HS-27A (cell line): ENCODE measurements at regions not wholly inside any gene's neighbourhood (a gene's known extent, or its start where the extent isn't known, plus 50 kb on each side); places are given as distances from the start of the nearest gene placed in this dataset.

Experiments
- DNase-seq: peaks from one replicate; pipeline ENCODE4 v3.0.0-alpha.2; 2012; ENCODE audit warnings: low read depth, missing footprints

DNA sequence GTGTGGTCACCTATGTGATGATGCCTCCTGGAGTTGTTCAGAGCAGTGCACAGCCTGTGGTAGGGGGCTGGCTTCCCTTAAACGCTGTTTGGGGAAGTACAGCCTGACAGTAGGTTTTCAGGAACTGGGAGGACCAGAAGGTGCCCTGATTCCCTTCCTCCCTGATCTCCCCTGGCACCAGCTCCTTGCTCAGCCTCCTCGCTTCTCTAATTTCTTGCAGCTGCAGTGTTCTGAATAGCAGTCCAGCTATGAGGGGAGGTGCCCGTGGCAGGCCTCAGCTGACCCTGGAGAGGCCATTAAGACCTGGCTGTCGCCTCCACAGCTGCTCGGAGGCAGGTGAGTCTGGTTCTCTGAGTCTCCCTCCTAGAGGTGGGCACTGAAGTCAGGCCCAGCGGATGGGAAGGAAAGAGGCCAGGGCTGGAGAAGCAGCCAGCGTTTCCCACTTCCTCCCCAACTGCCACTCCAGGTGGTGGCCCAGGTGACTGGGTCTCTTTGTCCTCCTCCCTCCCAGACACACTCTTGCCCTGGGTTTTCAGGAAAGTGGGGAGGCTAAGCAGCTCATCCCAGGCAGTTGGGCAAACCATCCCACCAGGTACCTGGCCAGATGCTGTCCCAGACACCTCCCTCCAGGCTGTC lies 52.0 kb upstream of the RPL11 start:
- no peak for DNase-seq

DNA sequence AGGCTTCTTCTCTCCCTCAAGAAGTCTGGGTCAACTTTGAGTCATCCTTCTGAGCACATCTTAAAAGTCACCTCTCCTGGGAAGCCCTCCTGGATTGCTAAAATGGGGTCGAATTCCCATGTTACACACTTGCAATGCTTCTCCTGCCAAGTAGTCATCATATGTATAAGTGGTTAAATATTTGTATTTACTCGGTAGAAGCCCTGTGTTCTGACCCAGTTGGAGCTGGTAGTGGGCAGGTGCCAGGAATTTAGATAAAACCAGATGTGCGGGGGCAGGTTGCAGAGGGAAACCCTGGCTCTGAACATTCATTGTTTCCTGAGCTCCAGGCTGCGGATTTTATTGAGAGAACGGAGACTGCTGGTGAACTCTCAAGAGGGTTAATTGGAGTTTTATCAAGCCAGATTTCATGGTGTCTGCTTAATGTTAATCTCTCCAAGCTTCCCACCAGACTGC lies 52.8 kb upstream of the RPL11 start:
- DNase-seq = no peak

DNA sequence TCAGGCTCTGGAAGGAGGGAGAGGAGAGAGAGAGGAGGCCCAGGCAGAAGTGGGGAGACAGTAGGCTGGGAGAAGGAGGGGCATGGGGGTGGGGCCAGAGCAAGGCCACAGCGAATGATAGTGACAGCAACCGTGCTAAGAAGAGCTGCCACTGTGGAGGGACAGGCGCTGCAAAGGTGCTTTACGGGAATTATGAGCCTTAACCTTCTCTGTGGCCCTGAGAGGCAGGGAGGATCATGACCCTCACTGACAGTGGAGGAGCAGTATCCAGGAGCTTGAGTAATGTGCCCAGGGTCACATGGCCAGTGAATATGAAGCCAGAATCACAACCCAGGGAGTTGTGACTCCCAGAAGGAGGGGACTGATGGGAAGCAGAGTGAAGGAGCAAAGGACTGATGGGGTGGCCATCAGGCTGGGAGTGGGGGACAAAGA lies 53.4 kb upstream of the RPL11 start:
- DNase-seq = no peak

- DNase-seq = no peak
These were observed 55.6 kb upstream of the RPL11 start for GRCh38 chr1:23636009-23636408.

- DNase-seq = peak; percentile 71
These were observed 56.6 kb upstream of the RPL11 start for GRCh38 chr1:23634840-23635651.

DNA sequence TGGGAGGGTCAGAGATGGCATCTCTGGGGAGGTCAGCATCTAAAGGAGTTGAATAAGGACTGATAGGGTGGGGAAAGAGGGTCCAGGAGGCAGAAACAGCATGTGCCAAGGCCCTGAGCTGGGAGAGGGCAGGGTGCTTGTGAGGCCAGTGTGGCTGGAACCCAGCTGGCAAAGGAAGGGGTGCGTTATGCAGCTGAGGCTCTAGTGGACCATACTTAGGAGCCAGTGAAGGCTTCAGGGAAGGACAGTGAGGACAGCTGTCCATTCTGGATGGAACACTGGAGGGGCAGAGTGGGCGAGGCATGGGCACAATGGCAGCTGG lies 57.1 kb upstream of the RPL11 start:
- DNase-seq = no peak

DNA sequence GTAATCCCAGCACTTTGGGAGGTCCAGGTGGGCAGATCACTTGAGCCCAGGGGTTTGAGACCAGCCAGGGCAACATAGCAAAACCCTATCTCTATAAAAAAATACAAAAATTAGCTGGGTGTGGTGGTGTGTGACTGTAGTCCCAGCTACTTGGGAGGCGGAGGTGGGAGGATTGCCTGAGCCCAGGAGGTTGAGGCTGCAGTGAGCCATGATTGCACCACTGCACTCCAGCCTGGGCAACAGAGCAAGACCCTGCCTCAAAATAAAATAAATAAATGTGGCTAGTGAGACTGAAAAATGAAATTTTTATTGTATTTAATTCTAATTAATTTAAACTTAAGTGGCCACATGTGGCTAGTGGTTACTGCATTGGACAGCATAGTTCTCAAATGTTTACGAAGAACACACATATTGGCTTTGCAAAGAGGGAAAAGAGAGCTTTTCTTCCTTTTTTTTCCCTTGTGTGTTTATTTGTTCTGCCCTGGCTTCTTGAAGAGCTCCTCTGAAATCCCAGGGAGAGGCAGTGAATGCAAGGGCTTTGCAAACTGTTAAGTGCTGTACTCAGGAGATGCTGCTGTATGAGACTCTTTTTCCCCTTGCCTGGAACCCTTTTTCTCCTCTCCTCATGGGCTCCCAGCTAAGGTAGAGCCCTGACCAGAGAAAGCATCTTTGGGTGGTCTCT lies 59.0 kb upstream of the RPL11 start:
- DNase-seq = no peak

DNA sequence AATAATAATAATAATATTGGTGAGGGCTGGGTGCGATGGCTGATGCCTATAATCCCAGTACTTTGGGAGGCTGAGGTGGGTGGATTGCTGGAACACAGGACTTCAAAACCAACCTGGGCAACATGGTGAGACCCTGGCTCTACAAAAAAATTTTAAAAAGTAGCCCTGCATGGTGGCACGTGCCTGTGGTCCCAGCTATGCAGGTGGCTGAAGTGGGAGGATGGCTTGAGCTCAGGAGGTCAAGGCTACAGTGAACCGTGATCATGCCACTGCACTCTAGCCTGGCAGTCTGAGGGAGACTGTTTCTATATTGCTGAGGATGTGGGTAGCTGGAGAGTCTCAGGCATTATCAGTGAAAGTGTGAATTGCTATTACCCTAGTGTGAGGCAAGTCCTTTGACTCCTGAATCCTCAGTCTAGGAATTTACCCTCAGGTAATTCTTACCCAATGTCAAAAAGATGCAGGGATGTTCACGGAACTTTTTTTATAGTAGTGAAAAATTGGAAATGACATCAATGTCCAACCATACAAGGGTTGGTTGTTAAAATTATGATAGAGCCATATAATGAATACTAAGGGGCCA lies 61.8 kb upstream of the RPL11 start:
- DNase-seq = no peak

GRCh38 chr1:23628951-23629387 lies 62.6 kb upstream of the RPL11 start:
- DNase-seq = no peak

DNA sequence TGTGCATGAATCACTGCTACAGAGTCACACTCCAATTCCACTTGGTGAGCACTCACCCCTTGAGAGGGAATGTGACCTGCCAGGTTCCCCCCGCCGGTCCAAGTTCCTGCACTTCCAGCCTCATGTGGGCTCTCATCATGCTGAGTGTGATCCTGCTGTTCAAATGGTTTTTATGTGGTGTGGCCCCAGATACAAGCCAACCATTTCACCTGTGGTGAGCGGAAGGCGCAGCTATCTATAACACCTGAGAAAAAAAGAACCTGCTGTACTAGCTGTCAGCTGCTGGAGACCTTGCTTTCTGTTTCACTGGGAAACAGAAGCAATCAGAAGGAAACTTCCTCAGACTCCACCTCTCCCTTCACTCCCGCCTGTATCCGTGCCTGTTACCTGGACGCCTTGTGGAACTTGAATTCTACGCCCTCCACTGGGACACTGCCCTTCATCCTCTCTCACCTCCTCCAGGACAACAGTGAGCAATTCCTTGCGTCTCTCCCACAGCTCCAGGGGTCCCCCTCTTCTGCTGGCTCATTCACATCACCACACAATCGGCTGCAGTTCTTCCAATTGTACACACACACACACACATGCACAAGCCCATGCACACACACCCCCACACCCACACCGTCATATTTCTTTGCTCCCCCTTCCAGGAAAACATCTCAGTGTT lies 64.4 kb upstream of the RPL11 start:
- DNase-seq = no peak

DNA sequence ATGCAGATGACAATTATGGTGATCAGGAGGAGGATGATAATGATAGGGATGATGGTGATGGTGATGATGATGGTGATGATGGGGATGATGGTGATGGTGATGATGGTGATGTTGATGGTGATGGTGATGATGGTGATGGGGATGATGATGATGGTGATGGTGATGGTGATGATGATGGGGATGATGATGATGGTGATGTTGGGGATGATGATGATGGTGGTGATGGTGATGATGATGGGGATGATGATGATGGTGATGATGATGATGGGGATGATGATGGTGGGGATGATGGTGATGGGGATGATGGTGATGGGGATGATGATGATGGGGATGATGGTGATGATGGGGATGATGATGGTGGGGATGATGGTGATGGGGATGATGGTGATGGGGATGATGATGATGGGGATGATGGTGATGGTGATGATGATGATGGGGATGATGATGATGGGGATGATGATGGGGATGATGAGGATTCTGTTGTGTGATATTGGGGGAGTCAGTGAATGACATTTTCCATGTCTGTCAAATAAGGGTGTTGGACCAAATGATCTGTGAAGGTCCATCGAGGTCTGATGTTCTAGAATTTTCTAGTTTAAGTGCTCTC lies 65.6 kb upstream of the RPL11 start:
- no peak for DNase-seq

DNA sequence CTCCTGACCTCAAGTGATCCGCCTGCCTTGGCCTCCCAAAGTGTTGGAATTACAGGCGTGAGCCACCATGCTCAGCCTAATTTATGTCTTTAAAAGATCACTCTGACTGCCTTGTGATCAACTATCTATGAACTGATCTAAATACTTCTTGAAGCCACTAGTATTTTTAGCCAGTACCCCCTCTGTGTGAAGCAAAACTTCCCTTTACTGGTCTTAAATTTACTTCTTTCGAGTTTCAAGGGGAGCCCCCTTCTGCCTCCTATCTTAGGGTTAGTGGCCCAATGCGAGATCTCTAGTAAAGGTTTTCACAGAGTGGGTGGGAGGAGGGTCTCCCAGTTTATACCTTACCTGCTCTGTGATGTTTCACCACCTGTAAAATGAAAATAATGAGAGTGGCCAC lies 66.1 kb upstream of the RPL11 start:
- no peak for DNase-seq

DNA sequence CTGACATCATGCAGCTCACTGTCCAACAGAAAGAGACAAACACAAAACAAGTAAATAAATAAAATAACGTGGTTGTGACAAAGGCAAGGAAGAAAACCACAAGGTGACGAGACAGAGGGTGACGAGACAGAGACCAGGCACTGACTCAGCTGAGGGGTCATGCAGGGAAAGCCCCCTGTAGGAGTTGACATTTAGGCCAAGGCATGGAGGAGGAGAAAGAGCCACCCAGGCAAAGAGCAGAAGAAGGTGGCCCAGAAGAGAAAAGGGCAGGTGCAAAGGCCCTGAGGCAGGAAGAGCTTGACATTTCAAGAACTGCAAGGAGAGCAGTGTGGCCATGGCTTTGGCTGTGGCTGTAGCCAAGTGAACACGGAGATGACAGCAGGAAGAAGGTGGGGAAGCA lies 65.1 kb upstream of the ID3 start:
- no peak for DNase-seq

DNA sequence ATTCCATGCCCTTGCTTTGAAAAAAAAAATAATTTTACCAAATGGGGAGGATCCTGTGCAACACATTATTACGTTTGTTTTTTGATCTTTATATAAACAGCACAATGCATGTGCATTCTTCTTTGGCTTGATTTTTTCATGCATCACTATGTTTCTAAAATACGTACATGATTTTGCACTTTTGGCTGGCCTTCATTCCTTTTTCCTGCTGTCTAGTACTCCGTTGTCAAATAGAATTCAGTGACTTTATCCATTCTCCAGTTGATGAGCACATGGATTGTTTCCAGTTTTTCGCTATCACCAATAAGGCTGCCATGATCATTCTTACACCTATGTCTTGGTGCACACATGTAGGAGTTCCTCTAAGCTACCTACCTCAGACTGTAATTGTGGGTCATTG lies 63.0 kb upstream of the ID3 start:
- DNase-seq = no peak

- DNase-seq = no peak
These were observed 61.3 kb upstream of the ID3 start for GRCh38 chr1:23620605-23621004.

DNA sequence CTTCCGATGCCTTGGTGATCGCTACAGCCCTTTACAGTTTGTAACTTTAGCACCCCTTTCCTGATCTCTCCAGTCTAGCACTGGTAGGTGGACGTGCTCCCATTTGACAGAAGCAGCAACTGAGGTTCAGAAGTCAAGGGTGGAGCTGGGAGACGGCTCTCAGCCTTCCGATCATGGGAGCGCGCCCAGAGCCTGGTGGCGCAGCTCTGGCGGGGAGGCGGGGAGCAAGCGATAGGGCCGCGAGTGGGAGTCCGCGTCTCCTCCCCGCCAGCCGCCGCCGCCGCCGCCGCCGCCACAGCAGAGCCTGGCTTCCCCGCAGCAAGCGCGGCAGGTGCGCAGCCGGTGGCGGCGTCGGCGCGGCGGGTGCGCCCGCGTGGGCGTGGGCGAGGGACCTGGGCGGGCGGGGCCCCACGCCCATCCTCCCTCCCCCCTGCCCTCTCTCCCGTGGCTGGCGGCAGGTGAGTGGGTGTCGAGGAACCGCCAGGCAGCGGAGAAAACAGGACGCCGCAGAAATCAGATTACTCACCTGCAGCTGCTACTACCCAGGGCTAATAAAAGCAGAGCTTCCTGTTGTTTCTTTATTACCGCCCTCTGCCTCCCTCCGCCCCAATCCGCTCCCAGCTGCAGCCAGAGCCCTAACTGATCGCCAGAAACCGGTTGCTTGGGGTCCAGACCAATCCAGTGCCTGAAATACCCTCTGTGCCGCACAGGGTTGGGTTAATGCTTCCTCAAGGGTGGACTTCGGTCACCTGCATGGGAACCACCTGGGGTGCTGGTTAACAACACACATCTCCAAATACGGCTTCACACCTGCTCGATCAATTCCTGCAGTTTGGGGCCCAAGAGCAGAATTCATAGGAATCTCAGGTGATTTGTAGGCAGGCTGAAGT lies 60.2 kb upstream of the ID3 start:
- no peak for DNase-seq

GRCh38 chr1:23618586-23619083 lies 59.3 kb upstream of the ID3 start:
- DNase-seq = no peak

DNA sequence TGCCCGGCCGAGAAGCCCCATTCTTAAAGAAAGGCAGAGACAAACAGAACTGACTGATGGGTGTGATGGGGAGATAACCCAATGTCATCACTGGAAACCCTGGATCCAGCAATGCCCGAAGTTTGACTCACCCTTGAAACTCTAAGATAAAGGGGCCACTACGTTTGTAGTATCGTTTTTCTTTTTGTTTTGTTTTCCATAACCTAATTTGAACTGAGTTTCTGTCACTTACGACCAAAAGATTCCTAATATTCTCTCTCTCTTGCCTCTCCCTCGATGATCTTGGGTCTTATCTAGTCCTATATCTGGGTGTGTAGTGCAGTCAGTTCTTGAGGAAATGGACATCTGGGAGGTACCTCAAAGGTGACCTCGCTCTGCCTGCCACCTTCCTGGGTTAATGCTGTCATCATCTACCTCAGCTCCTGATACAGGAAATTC lies 57.8 kb upstream of the ID3 start:
- DNase-seq = no peak

DNA sequence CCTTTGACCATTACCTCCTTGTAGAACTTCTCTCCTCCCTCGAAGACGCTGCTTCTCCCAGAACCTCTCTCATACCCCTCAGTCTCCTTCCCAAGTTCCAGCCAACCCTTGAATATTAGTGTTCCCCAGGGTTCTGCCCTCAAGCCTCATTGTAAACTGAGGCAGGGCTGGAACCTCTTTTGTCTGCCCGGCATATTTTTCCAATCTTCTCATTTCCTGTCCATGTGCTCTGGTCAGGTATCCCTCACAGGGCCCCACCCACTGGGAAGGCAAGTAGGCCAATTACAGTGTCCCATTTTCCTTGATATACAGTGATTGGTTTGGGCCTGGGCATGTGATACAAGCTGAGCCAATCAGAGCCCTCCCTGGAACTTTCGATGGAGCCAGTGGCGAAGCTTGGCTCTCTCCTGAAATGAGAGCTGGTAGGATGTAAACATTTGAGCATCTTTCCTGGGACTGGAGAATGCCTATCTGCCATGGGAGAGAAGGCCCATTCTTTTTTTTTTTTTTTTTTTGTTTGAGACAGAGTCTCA lies 57.1 kb upstream of the ID3 start:
- no peak for DNase-seq

DNA sequence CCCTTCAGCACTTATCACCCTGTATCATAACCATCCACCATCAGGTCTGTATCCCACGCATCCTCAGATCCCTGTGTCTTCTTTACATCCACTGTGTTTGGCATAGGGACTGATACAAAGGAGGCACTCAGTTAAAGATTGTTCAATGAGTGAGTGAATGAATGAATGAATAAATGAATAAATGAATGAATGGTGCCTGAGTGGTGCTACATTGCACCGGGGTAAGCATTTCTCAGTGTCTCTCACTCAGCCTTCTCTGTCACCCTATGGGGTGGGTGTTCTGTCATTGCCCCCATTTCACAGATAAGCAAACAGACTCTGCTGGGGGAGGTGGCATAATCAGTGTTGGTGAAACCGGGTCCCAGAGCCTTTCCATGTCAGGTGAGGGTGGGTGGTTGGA lies 56.6 kb upstream of the ID3 start:
- no peak for DNase-seq
